Choroid plexus epithelial cell (primary cell): ENCODE measurements at regions not wholly inside any gene's neighbourhood (a gene's known extent, or its start where the extent isn't known, plus 50 kb on each side); places are given as distances from the start of the nearest gene placed in this dataset.
A peak's percentile ranks its signal among the peaks of the same experiment; 100 is the strongest.

Source experiments
- DNase-seq: peaks from one replicate; pipeline ENCODE4 v3.0.0-alpha.2; 2010; ENCODE audit warnings: low read depth
- H3K4me3 ChIP-seq: 2 replicates; pipeline ENCODE4 v1.5.1; 2011; ENCODE audit warnings: low read depth, mild to moderate bottlenecking, control low read depth, low read length, moderate library complexity
- CTCF ChIP-seq: conservative IDR thresholded peaks from 2 replicates; pipeline ENCODE4 v1.5.1; 2011; ENCODE audit warnings: low read depth, mild to moderate bottlenecking, control low read depth, inconsistent platforms, low read length, moderate library complexity

GRCh38 chr7:55644567-55644966, 72.3 kb upstream of the VOPP1 start:
- no peak overlapping the region for H3K4me3 ChIP-seq
- no peak for TF ChIP-seq CTCF
- DNase-seq = no peak

GRCh38 chr7:55642266-55642665, 70.0 kb upstream of the VOPP1 start:
- no peak for DNase-seq
- no peak overlapping the region for H3K4me3 ChIP-seq
- no peak for TF ChIP-seq CTCF

GRCh38 chr7:55641811-55642210, 69.5 kb upstream of the VOPP1 start:
- DNase-seq = peak; percentile 2
- TF ChIP-seq CTCF = no peak
- H3K4me3 ChIP-seq = no peak overlapping the region

- peak; percentile 84 for TF ChIP-seq CTCF
- peak; percentile 89 for DNase-seq
Observed at GRCh38 chr7:55641273-55641691, 69.0 kb upstream of the VOPP1 start.

GRCh38 chr7:55639640-55640039, 67.3 kb upstream of the VOPP1 start:
- TF ChIP-seq CTCF = no peak
- DNase-seq = no peak
- no peak overlapping the region for H3K4me3 ChIP-seq

More at GRCh38 chr7:55641273-55641691, 69.0 kb upstream of the VOPP1 start:
- H3K4me3 ChIP-seq = no peak overlapping the region

- DNase-seq = no peak
- H3K4me3 ChIP-seq = no peak overlapping the region
- no peak for TF ChIP-seq CTCF
Observed at GRCh38 chr7:55629051-55629677, 56.9 kb upstream of the VOPP1 start.

- H3K4me3 ChIP-seq = no peak overlapping the region
- no peak for DNase-seq
- no peak for TF ChIP-seq CTCF
Observed at GRCh38 chr7:55624813-55625212, 52.5 kb upstream of the VOPP1 start.
